ENCODE measurements at regions not wholly inside any gene's neighbourhood (a gene's known extent, or its start where the extent isn't known, plus 50 kb on each side); places are given as distances from the start of the nearest gene placed in this dataset.

DNA sequence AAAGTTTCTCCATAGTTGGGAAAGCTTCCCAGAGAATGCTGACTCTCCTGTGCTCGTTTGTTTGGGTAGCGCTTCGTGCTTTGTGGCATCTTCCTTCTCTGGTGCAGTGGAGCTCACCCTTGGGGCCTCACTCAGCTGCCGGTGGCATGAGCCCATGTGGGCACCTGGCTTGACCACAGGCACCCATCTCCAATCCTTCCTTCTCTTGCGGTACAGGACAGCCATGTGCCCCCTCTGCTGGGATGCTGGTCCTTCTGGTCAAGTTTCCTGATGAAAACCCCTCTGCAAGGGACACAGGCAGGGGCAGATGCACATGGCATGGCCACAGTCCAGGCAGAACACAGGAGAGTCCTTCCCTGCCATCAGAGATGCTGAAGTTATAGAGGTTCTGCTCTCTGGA is 555.9 kb upstream of the HS6ST1 start:
- TF ChIP-seq, protein P1, sequence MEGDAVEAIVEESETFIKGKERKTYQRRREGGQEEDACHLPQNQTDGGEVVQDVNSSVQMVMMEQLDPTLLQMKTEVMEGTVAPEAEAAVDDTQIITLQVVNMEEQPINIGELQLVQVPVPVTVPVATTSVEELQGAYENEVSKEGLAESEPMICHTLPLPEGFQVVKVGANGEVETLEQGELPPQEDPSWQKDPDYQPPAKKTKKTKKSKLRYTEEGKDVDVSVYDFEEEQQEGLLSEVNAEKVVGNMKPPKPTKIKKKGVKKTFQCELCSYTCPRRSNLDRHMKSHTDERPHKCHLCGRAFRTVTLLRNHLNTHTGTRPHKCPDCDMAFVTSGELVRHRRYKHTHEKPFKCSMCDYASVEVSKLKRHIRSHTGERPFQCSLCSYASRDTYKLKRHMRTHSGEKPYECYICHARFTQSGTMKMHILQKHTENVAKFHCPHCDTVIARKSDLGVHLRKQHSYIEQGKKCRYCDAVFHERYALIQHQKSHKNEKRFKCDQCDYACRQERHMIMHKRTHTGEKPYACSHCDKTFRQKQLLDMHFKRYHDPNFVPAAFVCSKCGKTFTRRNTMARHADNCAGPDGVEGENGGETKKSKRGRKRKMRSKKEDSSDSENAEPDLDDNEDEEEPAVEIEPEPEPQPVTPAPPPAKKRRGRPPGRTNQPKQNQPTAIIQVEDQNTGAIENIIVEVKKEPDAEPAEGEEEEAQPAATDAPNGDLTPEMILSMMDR (IDR thresholded peaks at IDR 0.05; ENCODE audit: low read depth, low read length): no peak
- no peak for TF ChIP-seq EZH2phosphoT487 (IDR thresholded peaks at IDR 0.05; ENCODE audit: low read depth)
